HEK293 (cell line): ENCODE measurements at regions not wholly inside any gene's neighbourhood (a gene's known extent, or its start where the extent isn't known, plus 50 kb on each side); places are given as distances from the start of the nearest gene placed in this dataset.

Experiments used
- CTCF ChIP-seq: fragments of 450-650 bp; formaldehyde crosslinking; IDR thresholded peaks from 2 replicates; pipeline ENCODE4 v1.5.1; 2016; ENCODE audit warnings: missing biosample characterization, missing genetic modification characterization
- OSR2 ChIP-seq: fragments of 450-650 bp; formaldehyde crosslinking; IDR thresholded peaks from 2 replicates; pipeline ENCODE4 v1.5.1; 2016; ENCODE audit warnings: missing biosample characterization, missing genetic modification characterization
- REPIN1 ChIP-seq: fragments of 450-650 bp; formaldehyde crosslinking; IDR thresholded peaks from 2 replicates; pipeline ENCODE4 v1.5.1; 2017; ENCODE audit warnings: missing biosample characterization, missing genetic modification characterization, low read depth
- YY1 ChIP-seq: fragments of 450-650 bp; formaldehyde crosslinking; IDR thresholded peaks from 2 replicates; pipeline ENCODE4 v1.5.1; 2018; ENCODE audit warnings: missing biosample characterization, missing genetic modification characterization
- ZNF112 ChIP-seq: fragments of 450-650 bp; formaldehyde crosslinking; IDR thresholded peaks from 2 replicates; pipeline ENCODE4 v1.5.0; 2017; ENCODE audit warnings: missing biosample characterization, missing genetic modification characterization
- ZNF138 ChIP-seq: fragments of 450-650 bp; formaldehyde crosslinking; IDR thresholded peaks from 2 replicates; pipeline ENCODE4 v1.5.1; 2016; ENCODE audit warnings: missing biosample characterization, missing genetic modification characterization, borderline replicate concordance

GRCh38 chr11:8325591-8326304, 62.1 kb upstream of the LMO1 start:
- TF ChIP-seq CTCF (tag by site-specific recombination) (no peak), ZNF112 (tag by site-specific recombination) (no peak), REPIN1 (tag by site-specific recombination) (no peak), ZNF138 (tag by site-specific recombination) (no peak), YY1 (tag by site-specific recombination) (no peak), OSR2 (tag by site-specific recombination) (no peak)
